Stimulated activated CD4-positive, alpha-beta T cell treated with anti-CD3 and anti-CD28 coated beads, Interleukin-1b, Interleukin-23, amount 100 ng/mL, for 1 hour (primary cell): ENCODE measurements at regions not wholly inside any gene's neighbourhood (a gene's known extent, or its start where the extent isn't known, plus 50 kb on each side); places are given as distances from the start of the nearest gene placed in this dataset.
"Not testable (repeated sequence)": the region's sequence is repeated elsewhere in the genome, so short reads cannot be mapped to it uniquely, and the experiment has no call there.

Experiments used
- DNase-seq, 2 donors: peaks; one replicate each; pipeline ENCODE4 v3.0.0-alpha.2; 2020; ENCODE audit warnings: low read depth in 2 of 2

DNA sequence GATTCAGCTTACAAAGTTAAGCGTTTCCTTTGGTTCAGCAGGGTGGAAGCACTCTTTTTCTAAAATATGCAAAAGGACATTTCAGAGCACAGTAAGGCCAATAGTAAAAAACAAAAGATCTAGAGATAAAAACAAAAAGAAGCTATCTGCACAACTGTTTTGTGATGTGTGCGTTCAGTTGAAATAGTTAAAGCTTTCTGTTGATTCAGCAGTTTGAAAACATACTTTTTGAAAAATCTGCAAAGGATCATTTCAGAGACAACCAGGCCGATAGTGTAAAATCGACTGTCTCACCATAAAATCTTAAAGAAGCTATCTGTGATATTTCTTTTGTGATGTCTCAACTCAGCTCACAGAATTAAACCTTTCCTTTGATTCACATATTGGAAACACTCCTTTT lies 300.0 kb upstream of the ALG10B start:
- DNase-seq, result no peak

GRCh38 chr12:38025916-38026315 lies 290.7 kb upstream of the ALG10B start:
- DNase-seq, result no peak

- DNase-seq, result no peak
Observed at GRCh38 chr12:38053113-38053512, 263.5 kb upstream of the ALG10B start.

DNA sequence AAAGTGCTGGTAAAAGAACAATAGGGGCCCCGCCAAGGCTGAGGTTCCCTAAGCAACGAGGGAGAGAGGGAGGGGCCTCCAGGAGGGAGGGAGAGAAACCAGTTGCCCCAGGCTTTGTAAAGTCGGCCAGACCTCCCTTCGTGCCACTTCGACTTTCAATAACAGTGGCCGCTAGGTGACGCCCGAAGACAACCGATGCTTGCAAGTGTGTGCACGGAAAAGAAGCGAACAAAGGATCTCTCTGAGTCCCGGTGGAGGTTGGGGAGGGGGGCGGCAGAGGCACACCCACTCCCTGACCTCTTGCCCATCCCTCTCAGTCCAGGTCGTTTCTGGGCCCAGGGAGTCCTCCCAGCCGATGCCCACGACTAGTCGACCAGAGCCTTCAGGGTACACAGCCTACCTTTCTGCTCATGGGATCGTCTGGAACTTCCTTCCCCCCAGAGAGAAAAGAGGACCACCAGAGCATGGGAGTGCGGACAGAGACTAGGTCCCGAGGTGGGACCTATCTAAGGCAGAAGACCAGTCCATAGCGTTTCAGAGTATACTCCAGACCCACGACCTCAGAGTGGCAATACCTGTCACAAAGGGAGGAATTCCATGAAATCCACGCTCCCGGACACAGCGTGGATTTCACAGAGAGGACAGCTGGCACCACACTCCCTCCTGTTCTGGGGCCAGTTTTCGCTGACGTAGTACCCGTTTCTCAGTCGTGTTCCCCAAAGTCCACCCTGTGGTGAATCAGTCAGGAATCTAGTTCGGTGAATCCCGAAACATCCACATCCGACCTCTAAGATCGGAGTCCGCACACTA lies 262.7 kb upstream of the ALG10B start:
- no peak for DNase-seq

DNA sequence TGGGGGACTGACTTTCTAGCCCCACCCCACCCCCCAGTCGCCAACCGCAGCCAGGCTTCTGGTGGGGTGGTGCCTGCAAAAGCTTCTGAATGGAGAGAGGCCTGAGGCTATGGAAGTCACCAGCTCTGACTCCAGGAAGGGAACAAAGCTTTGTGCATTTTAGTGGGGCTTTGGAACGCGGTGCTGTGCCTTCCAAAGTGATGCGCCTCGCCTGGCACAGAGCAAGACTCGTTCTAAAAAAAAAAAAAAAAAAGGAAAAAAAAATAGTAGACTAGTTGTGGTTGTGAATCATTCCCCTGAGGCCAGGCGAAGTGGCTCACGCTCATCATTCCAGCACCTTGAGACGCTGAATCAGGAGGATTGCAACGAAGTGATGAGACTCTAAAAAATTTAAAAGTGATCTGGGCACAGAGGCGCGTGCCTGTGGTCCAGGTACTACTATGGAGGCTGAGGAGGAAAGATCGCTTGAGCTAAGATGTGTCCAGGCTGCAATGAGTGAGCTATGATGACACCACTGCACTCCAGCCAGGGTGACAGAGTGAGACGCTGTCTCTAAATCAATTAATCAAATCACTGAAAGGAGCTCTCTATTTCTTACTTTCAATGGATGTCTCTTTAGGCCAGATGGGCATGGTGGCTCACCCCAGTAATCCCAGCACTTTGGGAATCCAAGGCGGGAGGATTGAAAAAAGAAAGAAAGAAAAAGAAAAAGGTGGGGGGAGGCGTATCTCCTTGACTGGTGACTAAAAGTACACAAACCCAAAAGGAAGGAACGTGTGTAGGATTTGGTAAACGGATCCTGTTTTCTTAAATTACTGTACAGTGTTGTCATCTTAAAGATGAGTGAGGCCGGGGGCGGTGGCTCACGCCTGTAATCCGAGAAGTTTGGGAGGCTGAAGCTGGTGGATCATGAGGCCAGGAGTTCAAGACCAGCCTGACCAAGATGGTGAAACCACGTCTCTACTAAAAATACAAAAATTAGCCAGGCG lies 259.6 kb upstream of the ALG10B start:
- DNase-seq, result no peak

GRCh38 chr12:38099686-38100085 lies 216.9 kb upstream of the ALG10B start:
- DNase-seq, result no peak

- DNase-seq, result no peak
Observed at GRCh38 chr12:38101753-38102152, 214.8 kb upstream of the ALG10B start.

GRCh38 chr12:38102197-38102596 lies 214.4 kb upstream of the ALG10B start:
- DNase-seq, result no peak

DNA sequence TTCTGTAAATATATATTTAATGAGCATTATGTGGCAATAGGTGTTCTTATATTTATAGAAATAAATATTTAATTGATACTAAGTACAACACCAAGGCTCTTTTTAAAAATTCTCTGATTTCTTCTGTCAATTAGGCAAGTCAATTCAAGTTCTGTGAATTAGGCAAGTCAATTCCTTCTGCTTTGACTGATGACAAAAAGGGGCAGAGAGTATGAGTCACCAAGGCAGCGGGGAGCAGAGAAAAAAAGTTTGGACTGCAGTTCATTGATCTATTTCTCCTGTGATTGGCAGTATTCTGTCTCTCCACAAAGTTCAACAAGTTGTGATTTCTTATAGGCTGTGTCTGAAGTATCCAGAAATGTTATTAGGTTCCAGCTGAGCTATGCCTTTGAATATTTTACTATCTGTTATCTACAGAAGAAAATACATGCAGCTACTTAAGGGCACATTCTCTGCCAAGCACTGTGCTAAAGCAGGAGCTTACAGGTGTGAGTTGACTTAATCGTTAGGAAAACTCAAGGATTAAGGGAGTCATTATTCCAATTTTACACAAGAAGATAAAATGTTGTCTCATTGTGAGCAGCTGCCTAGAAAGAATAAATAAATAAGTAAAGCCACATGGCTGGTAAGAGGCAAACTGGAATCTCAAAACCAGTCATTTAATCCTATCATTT lies 206.4 kb upstream of the ALG10B start:
- no peak for DNase-seq

GRCh38 chr12:38113991-38114390 lies 202.6 kb upstream of the ALG10B start:
- DNase-seq, result no peak

DNA sequence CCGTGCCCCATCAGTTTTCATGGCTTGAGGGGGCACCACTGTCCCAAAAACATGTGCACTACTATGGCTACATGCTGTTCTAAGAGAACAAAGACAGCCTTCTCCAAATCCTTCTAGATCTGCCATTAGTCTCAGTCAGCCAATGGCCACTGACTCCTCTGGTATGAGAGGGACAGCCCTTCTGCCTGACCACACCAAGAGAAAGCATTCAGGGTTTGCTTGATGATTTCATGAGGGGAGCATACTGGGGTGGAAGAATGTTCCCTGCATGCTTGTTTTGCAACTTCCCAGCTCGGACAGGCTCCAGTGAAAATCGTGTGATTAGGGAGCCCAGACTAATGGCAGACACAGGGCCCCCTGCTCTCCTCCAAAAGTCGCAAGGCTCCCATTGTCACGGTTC lies 199.6 kb upstream of the ALG10B start:
- no peak for DNase-seq

DNA sequence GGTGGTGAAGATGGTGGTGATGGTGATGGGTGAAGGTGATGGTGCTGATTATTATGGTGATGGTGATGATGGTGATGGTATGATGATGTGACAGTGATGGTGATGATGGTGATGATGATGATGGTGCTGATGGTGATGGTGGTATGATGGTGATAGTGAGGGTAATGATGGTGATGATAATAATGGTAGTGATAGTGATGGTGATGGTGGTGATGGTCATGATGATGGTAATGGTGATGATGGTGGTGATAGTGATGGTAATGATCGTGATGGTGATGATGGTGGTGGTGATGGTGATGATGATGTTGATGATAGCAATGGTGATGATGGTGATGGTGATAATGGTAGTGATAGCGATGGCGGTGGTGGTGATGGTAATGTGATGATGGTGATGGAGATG lies 197.9 kb upstream of the ALG10B start:
- DNase-seq, result no peak

GRCh38 chr12:38120438-38120837 lies 196.1 kb upstream of the ALG10B start:
- DNase-seq, result no peak

DNA sequence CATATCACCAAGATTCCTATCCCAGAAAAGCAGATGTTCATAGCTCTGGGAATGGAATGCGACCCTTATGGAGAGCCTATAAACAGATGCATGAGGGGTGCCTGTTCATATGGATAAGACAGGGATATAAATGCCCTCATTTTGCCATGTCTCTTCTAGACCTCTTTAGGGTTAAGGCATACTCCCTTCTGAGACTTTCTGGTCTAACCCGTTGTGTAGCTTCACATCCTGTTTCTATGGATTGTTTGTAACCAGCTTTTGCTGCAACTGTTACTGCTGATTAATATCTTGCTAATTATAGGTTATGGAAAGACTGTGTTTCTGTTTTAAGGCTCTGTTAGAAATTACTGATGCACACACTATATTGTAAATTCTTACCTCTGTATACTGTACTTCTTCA lies 193.5 kb upstream of the ALG10B start:
- not testable (repeated sequence) for DNase-seq

- DNase-seq, result no peak
Observed at GRCh38 chr12:38123566-38124246, 192.9 kb upstream of the ALG10B start.

DNA sequence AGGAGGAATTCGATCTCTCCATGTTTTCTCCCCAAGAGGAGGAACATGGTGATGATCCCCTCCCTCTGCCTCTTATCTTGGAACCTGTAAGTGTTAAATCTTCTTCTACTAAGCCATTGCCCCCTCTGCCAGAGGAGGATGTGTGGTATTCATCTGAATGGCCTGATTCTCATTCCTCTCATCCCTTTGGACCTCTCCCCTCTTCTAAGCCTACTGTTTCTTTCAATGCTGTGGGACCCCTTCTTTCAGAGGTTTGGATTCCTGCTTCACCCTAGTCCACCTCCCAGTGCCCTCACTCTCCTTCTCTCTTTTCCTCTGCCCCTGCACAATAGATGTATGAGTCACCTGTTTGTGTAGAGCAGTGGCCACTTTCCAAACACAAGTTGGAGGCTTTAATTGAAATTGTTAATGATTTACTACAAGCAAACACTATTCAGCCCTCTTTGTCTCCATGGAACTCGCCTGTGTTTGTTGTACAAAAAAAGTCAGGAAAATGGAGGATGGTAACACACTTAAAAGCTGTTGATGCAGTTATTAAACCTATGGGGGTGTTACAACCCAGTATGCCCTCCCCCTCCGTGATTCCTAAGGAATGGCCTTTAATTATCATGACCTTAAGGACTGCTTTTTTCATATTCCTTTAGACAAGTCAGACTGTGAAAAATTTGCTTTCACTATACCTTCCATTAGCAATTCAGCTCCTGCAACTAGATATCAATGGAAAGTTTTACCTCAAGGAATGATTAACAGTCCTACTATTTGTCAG lies 192.1 kb upstream of the ALG10B start:
- DNase-seq, result no peak

DNA sequence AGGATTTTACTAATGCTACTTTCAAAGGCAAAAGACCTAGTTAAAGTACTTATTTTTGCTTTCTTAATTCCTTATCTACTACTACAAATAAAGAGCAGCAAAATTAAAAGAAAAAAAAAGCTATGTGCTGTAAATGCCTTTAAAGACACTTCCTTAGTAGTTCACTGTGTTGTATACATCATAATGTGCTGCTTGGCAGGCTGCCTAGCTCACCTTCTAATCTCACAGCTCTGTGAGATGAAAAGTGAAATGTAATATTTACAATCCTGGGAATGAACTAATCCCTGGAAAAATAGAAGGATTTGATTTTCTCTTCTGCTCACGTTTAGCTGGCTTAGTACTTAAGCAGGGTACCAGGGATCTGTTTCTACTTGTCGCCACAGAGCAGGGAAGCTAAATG lies 184.4 kb upstream of the ALG10B start:
- DNase-seq, result no peak

- no peak for DNase-seq
Observed at GRCh38 chr12:38137287-38137686, 179.3 kb upstream of the ALG10B start.

DNA sequence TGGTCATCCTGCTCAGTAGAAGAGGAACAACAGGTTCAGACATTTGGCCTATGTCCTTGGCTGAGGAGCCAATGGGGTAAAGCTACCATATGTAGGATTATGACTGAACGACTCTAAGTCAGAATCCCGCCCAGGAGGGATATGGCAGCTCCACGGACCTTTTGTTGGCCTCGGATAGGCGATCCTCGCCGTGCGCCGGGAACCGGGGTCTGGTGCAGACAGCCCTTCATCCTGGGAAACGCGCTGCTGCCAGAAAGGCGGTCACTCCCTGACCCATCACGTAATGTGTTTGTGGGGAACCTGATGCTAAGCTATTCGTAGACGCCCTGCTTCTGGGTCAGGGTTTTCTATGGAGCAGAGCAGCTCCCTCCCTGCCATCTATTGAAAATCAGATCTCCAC lies 178.9 kb upstream of the ALG10B start:
- no peak for DNase-seq

DNA sequence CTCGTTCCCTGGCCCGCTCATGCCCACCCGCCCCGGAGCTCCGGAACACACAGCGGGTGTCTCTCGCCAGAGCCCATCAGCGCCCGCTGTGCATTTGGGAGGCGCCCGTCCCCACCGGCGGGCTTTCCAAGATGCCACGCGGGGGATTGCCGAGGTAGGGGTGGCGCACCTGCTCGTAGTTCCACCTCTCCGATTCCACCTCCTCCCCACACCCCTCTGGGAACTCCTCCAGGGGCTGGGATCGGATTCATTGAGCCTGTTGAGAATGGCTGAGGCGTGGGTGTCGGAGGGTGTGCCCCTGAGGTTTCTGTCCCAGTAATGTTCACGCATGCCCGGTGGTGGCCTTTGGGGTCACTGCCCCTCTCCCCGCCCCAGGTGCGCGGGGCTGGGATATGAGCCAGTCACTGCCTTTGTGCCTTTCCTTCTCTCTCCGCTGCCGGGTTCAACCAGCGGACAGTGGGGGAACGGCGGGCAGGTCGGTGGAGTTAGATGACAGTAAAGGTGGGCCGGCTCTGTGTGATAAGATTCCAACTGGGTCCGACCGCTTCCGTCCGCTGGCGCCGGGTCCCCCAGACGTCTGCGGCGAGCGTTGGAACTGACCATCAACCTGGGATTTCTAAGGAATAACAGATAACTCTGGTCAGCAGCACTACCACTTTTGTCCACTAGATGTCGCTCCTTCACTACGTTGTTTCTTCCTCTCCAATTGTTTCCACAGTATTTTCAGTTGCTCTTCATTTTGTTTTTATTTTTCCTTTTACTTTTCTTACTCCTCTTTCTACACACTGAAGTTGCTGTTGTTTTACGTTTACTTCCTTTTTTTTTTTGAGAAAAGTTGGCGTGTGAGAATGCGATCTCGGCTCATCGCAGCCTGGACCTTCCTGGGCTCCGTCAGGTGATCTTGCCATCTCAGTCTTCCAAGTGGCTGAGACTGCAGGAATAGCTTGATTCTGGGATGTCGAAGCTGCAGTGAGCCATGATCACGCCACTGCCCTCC lies 178.1 kb upstream of the ALG10B start:
- peak; percentile 14 to 45 for DNase-seq
